GM19023 (cell line): ENCODE measurements at regions not wholly inside any gene's neighbourhood (a gene's known extent, or its start where the extent isn't known, plus 50 kb on each side); places are given as distances from the start of the nearest gene placed in this dataset.
"Not testable (repeated sequence)": the region's sequence is repeated elsewhere in the genome, so short reads cannot be mapped to it uniquely, and the experiment has no call there.

Experiments
- ATAC-seq: cut with Tn5 transposase; IDR thresholded peaks from one replicate; pipeline ENCODE4 v1.9.1; 2021; ENCODE audit warnings: mild to moderate bottlenecking, moderate library complexity; ENCODE audit not compliant: unreplicated experiment

- ATAC-seq: no peak
These were observed 115.3 kb upstream of the NDUFV2 start for GRCh38 chr18:8987241-8987640.

GRCh38 chr18:8988260-8988871, 114.1 kb upstream of the NDUFV2 start:
- ATAC-seq: peak; percentile 84

- no peak for ATAC-seq
These were observed 113.5 kb upstream of the NDUFV2 start for GRCh38 chr18:8989017-8989416.

- no peak for ATAC-seq
These were observed 112.6 kb upstream of the NDUFV2 start for GRCh38 chr18:8989855-8990254.

- ATAC-seq: no peak
These were observed 112.0 kb upstream of the NDUFV2 start for GRCh38 chr18:8990276-8991031.

- no peak for ATAC-seq
These were observed 111.3 kb upstream of the NDUFV2 start for GRCh38 chr18:8991155-8991554.

GRCh38 chr18:8992500-8992899, 110.0 kb upstream of the NDUFV2 start:
- not testable (repeated sequence) for ATAC-seq

- no peak for ATAC-seq
These were observed 107.9 kb upstream of the NDUFV2 start for GRCh38 chr18:8994603-8995002.

- ATAC-seq: no peak
These were observed 107.4 kb upstream of the NDUFV2 start for GRCh38 chr18:8995096-8995495.

- no peak for ATAC-seq
These were observed 105.6 kb upstream of the NDUFV2 start for GRCh38 chr18:8996771-8997432.

GRCh38 chr18:8997634-8998033, 104.9 kb upstream of the NDUFV2 start:
- no peak for ATAC-seq

- no peak for ATAC-seq
These were observed 103.8 kb upstream of the NDUFV2 start for GRCh38 chr18:8998481-8999217.

- ATAC-seq: no peak
These were observed 102.6 kb upstream of the NDUFV2 start for GRCh38 chr18:8999872-9000271.

GRCh38 chr18:9000733-9001132, 101.8 kb upstream of the NDUFV2 start:
- ATAC-seq: no peak

- no peak for ATAC-seq
These were observed 101.3 kb upstream of the NDUFV2 start for GRCh38 chr18:9001209-9001608.

GRCh38 chr18:9003406-9004100, 98.9 kb upstream of the NDUFV2 start:
- ATAC-seq: no peak

GRCh38 chr18:9004308-9004707, 98.2 kb upstream of the NDUFV2 start:
- ATAC-seq: not testable (repeated sequence)

GRCh38 chr18:9007700-9008099, 94.8 kb upstream of the NDUFV2 start:
- not testable (repeated sequence) for ATAC-seq

- ATAC-seq: no peak
These were observed 94.2 kb upstream of the NDUFV2 start for GRCh38 chr18:9008200-9008708.
